Cardiac muscle cell (in vitro differentiated cells and primary cell): ENCODE measurements at regions not wholly inside any gene's neighbourhood (a gene's known extent, or its start where the extent isn't known, plus 50 kb on each side); places are given as distances from the start of the nearest gene placed in this dataset.
A peak's percentile ranks its signal among the peaks of the same experiment; 100 is the strongest.

ENCODE experiments used
- DNase-seq, 2 donors: peaks; one replicate each; pipeline versions ENCODE4 v3.0.0 to v3.0.0-alpha.2; 2010 to 2017; ENCODE audit warnings: low read depth in 1 of 2, low spot score in 1 of 2
- H3K27ac ChIP-seq: fragments of 200-600 bp; sonication (generic); 2 replicates; pipeline ENCODE4 v1.5.1; 2016
- H3K27me3 ChIP-seq: fragments of 200-600 bp; sonication (generic); 2 replicates; pipeline ENCODE4 v1.6.0; 2016; ENCODE audit warnings: control low read depth
- H3K36me3 ChIP-seq: fragments of 200-600 bp; sonication (generic); 2 replicates; pipeline ENCODE4 v1.5.1; 2016; ENCODE audit warnings: control low read depth
- H3K4me1 ChIP-seq: fragments of 200-600 bp; sonication (generic); 2 replicates; pipeline ENCODE4 v1.8.1; 2017; ENCODE audit warnings: low read depth, mild to moderate bottlenecking, mixed run types
- H3K4me3 ChIP-seq: fragments of 200-600 bp; sonication (generic); 2 replicates; pipeline ENCODE4 v1.5.1; 2016; ENCODE audit warnings: mild to moderate bottlenecking
- H3K9me3 ChIP-seq: fragments of 200-600 bp; sonication (generic); 2 replicates; pipeline ENCODE4 v1.5.1; 2017; ENCODE audit warnings: low read depth, mild to moderate bottlenecking, control low read depth
- TF ChIP-seq, protein P1 (sequence below): IDR thresholded peaks from 2 replicates; pipeline ENCODE4 v1.5.1; 2012; ENCODE audit warnings: low read depth, mild to moderate bottlenecking, low read length

- no peaks in the 10 kb centered on the region for H3K9me3 ChIP-seq
- H3K4me1 ChIP-seq: peaks cover 30% of the 10 kb centered on the region
- H3K4me3 ChIP-seq: peak overlapping the region; percentile 48
- no peak for DNase-seq
- no peaks in the 10 kb centered on the region for H3K27me3 ChIP-seq
- no peaks in the 10 kb centered on the region for H3K36me3 ChIP-seq
- TF ChIP-seq, protein P1, sequence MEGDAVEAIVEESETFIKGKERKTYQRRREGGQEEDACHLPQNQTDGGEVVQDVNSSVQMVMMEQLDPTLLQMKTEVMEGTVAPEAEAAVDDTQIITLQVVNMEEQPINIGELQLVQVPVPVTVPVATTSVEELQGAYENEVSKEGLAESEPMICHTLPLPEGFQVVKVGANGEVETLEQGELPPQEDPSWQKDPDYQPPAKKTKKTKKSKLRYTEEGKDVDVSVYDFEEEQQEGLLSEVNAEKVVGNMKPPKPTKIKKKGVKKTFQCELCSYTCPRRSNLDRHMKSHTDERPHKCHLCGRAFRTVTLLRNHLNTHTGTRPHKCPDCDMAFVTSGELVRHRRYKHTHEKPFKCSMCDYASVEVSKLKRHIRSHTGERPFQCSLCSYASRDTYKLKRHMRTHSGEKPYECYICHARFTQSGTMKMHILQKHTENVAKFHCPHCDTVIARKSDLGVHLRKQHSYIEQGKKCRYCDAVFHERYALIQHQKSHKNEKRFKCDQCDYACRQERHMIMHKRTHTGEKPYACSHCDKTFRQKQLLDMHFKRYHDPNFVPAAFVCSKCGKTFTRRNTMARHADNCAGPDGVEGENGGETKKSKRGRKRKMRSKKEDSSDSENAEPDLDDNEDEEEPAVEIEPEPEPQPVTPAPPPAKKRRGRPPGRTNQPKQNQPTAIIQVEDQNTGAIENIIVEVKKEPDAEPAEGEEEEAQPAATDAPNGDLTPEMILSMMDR: no peak
- H3K27ac ChIP-seq: peak overlapping the region; percentile 97
Observed at GRCh38 chr13:33543089-33543459, 257.5 kb upstream of the STARD13 start.

DNA sequence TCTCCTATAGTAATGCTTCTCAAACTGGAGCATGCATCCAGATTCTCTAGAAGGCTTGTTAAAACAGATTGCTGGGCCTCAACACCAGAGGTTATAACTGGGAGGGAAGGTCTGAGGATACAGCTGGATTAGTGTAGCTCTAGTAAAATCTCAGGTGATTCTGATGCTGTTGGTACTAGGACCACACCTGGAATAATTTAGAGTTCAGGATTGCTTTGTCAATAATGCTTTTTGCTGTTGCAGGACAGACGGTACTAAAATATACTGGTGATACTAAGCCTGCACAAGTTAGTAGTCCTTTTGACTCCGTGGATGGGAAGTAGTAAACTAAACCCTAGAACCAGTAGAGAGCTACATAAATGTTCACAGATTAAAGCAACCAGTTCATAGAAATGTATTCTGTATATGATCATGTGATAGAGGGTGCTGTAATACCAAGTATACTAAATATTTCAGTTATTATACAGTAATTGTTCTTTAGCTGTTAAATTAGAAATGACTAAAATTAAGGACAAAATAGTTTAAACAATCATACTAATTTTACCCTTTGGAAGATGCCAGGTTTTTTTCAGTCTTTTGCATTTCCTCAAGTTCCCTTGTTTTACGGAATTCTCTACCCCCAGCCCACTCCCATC lies 258.2 kb upstream of the STARD13 start:
- Histone ChIP-seq H3K9me3 (no peaks in the 10 kb centered on the region), H3K27me3 (no peaks in the 10 kb centered on the region), H3K36me3 (no peaks in the 10 kb centered on the region), H3K27ac (peak overlapping the region; percentile 97), H3K4me1 (peaks cover 30% of the 10 kb centered on the region), H3K4me3 (peak overlapping the region; percentile 48)
- TF ChIP-seq, protein P1: no peak
- DNase-seq: no peak

DNA sequence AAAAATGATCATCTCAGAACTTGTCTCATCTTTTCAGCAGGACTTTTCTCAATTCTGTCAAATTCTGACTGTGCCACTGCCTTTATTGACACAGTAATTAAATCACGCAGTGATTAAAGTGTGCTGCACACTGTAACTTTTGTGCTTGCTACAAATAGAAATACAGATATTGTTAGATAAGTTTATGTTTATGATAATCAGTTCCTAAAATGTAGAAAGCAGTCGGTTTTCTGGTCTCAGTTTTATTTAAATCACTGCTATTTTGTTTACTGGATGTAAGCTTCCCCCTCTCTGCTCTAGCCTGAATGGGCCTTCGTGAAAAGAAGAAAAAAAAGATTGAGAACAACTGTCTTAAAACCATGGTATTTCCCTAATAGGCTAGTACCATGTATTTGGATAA lies 258.8 kb upstream of the STARD13 start:
- TF ChIP-seq, protein P1: no peak
- H3K4me1 ChIP-seq: peaks cover 30% of the 10 kb centered on the region
- no peaks in the 10 kb centered on the region for H3K9me3 ChIP-seq
- H3K27me3 ChIP-seq: no peaks in the 10 kb centered on the region
- H3K36me3 ChIP-seq: no peaks in the 10 kb centered on the region
- no peak for DNase-seq
- no peak overlapping the region for H3K4me3 ChIP-seq
- H3K27ac ChIP-seq: peak overlapping the region; percentile 97

DNA sequence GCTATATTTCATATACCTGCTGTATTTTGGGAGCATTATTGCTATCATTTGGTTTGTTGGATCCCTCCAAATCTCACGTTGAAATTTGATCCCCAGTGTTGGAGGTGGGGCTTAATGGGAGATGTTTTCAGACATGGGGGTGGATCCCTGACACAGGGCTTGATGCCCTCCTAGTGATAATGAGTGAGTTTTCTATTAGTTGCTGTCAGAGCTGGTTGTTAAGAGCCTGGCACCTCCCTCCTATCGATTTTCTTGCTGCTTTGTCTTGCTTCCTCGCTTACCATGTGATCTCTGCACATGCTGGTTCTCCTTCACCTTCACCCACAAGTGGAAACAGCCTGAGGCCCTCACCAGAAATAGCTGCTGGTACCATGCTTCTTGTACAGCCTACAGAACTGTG lies 259.9 kb upstream of the STARD13 start:
- no peak overlapping the region for H3K27ac ChIP-seq
- H3K27me3 ChIP-seq: no peaks in the 10 kb centered on the region
- peaks cover 26% of the 10 kb centered on the region for H3K4me1 ChIP-seq
- H3K36me3 ChIP-seq: no peaks in the 10 kb centered on the region
- H3K9me3 ChIP-seq: no peaks in the 10 kb centered on the region
- TF ChIP-seq, protein P1: no peak
- no peak overlapping the region for H3K4me3 ChIP-seq
- DNase-seq: no peak

DNA sequence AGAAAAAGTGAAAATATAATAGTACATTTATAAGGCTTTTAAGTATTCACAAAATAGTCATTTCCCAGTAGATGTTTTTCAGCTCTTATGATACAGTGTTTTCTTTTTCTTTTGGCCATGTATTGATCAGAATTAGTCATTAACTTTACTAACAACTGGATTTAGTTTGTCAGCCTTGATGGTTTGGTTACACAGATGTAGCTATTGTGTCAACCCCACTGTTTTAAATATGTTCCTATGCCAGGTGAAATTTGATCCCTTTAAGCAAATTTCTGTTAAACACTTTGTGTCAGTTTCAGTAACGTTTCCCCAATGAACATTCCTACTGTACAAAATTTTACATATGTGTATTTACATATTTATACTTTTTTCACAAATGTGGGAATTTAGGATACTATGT lies 261.5 kb upstream of the STARD13 start:
- Histone ChIP-seq H3K27me3 (no peaks in the 10 kb centered on the region), H3K27ac (no peak overlapping the region), H3K4me1 (peaks cover 14% of the 10 kb centered on the region), H3K36me3 (no peaks in the 10 kb centered on the region), H3K4me3 (no peak overlapping the region), H3K9me3 (no peaks in the 10 kb centered on the region)
- TF ChIP-seq, protein P1: no peak
- DNase-seq: no peak

GRCh38 chr13:33548069-33548468 lies 262.5 kb upstream of the STARD13 start:
- Histone ChIP-seq H3K36me3 (no peaks in the 10 kb centered on the region), H3K9me3 (no peaks in the 10 kb centered on the region), H3K27ac (no peak overlapping the region), H3K27me3 (no peaks in the 10 kb centered on the region), H3K4me1 (peaks cover 14% of the 10 kb centered on the region), H3K4me3 (no peak overlapping the region)
- TF ChIP-seq, protein P1: no peak
- no peak for DNase-seq
